DMS153 treated with DMSO at 0.1 percent for 48 hours (cell line): ENCODE measurements at regions not wholly inside any gene's neighbourhood (a gene's known extent, or its start where the extent isn't known, plus 50 kb on each side); places are given as distances from the start of the nearest gene placed in this dataset.

Experiments used
- DNase-seq: peaks from one replicate; lab custom pipeline; 2025; ENCODE audit not compliant: unreplicated experiment; lab: John Stamatoyannopoulos, UW

GRCh38 chr10:78759456-78760120, 309.2 kb upstream of the ZMIZ1 start:
- no peak for DNase-seq

DNA sequence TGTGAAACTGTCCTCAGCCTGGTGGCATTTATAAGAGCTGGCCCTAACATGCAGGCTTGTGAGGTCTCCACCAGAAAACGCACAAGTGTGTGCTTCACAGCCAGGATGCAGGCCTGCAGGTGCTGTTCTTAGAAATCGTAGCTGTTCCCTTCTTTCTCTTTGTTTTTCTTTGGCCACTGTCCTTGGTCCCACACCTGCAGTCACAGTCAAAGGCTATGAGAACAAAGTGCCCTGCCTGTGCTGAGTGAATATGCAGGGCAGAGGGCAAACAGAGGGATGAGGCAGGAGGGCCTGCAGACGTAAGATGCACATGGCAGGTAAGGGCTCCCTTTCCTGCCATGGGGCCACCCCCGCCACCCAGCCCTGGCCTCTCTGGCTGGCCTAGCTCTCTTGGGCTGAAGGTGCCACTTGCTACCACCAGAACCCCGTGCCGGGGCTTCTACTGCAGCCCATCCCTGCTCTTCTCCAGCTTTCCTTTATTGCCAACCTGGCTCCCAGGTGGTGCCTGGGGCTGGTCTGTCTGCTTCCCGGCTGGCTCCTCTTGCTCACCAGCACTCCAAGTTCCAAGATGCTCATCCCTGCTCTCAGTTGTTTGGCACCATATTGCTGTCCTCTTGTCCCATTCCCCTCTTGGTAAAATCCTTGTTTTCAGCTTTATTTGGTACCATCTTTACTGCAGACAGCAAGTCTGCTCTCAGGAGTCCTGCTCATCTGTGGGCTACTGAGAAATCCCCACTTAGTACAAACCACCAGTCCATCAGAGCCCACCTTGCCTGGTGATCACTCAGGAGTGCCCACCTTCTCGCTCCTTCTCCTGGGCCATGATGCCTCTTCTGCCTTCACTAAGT, 308.1 kb upstream of the ZMIZ1 start:
- DNase-seq: no peak

GRCh38 chr10:78761311-78761781, 307.4 kb upstream of the ZMIZ1 start:
- no peak for DNase-seq

- DNase-seq: no peak
Measured at GRCh38 chr10:78762086-78762630, 306.6 kb upstream of the ZMIZ1 start.

DNA sequence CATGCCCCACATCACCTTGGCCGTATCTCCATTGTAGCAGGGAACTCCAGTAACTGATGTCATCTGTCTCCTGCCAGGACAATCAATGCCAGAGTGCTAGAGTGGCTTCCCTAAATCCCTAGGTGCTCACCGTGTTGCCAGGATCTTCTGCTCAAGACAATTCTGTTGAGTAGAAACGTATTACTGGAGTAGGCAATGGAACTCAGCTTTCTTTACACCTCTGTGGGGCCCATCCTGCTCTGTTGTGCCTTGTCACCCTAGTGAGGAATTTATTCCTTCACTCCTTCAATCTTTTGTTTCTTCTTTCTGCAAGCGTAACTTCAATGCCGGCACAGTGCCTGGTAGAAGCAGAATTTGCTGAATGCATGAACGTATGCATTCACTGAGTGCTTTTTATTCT, 305.5 kb upstream of the ZMIZ1 start:
- no peak for DNase-seq

- no peak for DNase-seq
Measured at GRCh38 chr10:78763651-78764395, 304.9 kb upstream of the ZMIZ1 start.

GRCh38 chr10:78764436-78764835, 304.3 kb upstream of the ZMIZ1 start:
- no peak for DNase-seq

GRCh38 chr10:78764846-78765430, 303.8 kb upstream of the ZMIZ1 start:
- DNase-seq: no peak

DNA sequence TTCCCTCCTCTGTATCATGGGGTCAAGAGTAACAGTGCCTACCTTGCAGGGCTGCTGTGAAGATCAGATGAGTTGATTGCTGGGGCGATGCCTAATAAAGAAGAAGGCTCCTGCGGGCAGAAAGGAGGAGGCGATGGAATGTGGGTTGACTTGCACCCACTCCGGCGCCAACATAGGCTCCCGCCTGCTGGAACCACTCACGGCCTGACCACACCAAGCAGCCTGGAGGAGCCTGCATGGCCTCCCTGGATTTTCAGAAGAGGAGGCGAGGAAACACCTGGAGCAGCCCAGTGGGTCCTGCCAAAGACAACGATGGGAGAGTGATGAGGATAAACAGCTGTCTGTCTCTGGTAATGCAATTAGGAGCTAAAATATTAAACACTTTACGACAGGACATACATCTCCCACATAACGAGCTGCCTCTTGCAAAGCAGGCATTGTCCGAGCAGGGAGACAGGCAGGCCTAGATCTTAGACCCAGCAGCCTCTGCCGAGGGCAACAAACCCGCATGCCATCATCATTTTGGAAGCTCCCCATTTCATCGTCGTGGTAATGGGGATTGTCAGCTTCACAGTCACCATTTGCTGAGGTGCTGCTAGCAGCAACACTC, 302.9 kb upstream of the ZMIZ1 start:
- DNase-seq: no peak

DNA sequence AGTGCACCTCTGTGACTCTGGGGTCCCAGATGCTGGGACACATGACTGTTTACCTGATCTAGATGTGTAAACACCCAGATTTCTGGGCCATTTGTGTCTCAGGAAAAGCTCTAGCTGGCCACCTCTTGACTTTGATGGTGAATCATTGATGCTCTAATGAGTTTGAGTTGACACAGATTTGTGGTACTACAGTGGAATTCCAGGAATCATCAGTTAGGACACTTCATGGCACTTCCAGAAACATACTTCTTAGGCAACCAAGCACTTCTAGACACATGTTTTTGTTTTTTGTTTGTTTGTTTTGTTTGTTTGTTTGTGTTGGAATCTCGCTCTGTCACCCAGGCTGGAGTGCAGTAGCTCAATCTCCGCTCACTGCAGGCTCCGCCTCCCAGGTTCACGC, 302.2 kb upstream of the ZMIZ1 start:
- no peak for DNase-seq

DNA sequence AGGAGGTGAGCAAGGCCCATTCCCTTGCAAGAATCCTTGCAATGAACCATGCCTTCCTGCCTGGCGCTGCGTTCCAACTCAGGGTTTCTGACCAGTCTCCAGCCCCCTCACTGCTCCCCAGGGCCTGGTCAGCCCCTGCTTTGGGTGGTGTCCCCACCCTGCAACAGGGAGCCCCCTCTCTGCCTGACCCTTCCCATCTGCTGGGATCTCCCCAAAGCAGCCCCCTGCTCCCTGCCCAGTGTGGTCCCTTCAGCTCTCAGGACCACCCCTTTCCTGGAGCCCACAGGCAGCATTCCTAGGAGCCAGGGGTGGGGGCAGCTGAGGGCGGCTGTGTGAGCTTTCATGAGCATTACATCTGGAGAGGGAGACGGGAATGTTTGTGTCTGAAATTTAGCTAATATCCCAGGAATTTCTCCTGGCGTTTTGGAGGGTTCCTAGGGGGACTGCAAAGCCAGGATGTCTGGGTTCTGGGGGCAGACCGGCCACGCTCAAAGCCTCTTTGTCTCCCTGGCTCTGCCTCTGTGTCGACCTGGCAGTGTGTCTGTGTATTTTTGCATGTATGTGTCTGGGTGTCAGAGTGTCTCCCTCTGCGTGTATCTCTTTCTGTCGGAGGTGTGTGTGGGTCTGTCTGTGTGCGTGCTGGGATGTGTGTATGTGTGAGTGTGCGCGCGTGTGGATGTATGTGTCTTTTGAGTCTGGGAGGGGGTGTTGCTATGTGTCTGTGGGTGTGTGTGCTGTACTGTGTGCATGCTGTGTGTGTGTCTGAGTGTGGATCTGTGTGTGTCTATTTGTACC, 300.5 kb upstream of the ZMIZ1 start:
- DNase-seq: no peak

GRCh38 chr10:78768876-78769275, 299.9 kb upstream of the ZMIZ1 start:
- no peak for DNase-seq

- DNase-seq: no peak
Measured at GRCh38 chr10:78769526-78769925, 299.2 kb upstream of the ZMIZ1 start.

DNA sequence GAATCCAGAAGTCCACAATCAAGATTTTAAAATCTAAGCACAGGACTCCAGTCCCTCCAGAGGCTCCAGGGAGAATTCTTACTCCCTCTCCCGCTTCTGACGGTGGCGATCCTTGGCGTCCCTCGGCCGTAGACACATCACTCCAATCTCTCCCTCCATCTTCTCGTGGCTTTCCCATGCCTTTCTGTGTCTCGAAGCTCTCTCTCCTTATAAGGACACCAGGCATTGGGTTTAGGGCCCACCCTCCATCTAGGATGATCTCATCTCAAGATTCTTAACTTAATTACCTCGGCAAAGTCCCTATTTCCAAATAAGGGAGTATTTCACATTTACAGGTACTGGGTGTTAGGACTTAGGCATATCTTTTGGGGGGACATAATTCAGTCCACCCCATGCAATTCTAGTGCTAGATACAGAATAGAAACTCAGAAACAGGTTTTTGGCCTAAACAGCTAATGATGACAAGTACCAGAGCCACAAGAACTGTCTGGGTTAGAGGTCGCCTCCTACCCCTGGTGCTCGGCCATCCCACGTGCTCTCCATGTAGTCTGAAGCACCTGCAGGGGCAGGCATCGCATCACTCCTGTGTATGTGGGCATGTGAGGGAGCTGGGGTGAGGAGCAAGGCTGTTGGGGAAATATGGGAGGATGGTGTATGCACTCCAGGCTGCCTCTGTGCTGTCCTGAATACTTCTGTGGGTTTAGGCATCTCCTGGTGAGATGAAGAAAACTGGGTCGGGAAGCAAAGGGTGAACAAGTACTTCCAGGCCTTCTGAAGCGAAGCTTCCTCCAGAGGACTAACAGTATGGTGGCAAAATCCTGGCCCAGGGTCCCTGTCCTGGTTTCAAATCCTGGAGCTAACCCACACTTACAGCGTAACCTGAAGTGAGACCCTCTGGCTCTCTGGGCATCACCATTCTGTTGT, 298.3 kb upstream of the ZMIZ1 start:
- DNase-seq: no peak

DNA sequence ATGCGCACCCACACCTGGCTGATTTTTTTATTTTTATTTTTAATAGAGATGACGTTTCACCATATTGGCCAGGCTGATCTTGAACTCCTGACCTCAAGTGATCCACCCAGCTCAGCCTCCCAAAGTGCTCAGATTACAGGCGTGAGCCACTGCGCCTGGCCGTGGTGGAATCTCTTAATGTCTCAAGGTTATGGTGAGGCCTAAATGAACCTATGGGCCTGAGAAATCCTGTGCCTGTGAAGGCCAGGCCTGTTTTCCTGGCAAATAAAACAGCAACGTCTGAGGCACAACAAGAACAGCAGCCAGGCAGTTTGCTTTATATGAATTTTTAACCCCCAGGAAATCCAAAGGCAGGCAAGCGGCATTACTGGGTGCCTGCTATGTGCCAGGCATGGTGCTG, 297.5 kb upstream of the ZMIZ1 start:
- no peak for DNase-seq

- DNase-seq: no peak
Measured at GRCh38 chr10:78771808-78772455, 296.8 kb upstream of the ZMIZ1 start.

DNA sequence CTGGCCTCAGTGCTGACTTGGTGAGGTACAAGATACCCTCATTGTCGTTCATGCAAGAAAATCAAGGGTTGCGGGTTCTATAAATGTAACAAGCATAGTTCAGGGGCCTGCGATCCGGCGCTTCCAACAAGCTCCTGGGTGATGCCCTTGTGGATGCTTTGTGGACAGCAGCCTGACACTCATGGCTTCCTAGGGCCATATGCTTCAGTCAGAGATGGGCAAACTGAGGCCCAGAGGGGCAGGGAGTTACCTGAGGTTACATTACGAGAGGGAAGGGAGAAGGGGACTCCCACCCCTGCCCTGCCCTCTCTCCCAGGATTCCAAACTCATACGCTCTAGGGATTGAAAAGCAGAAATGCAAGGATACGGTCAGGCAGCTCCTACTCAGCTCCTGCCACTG, 296.3 kb upstream of the ZMIZ1 start:
- DNase-seq: no peak

DNA sequence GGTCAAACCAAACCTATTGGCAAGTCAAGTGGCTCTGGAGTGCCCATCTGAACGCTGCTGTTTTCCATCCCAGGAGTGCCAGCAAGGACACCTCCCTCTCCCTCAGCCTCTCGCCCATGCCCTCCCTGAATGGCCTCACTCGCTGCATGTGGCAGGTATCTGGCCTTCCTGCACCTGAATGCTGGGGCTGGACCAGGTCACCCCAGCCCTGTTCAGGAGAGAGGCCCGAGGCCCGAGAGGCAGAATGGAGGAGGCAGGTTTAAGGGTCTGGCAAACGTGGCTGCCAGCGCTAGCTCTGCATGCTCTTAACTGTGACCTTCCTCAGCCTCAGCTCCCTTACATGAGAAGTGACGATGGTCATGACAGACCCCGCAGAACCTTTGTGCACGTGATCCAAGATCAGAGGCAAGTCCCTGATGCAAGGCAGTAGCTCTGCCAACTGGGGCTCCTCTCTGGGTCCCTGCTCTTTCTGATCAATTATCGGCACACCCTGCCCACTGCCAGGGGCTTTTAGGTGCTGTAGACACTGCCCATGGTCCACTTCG, 295.7 kb upstream of the ZMIZ1 start:
- DNase-seq: no peak
